HCT116 (cell line): ENCODE measurements at regions not wholly inside any gene's neighbourhood (a gene's known extent, or its start where the extent isn't known, plus 50 kb on each side); places are given as distances from the start of the nearest gene placed in this dataset.

Source experiments
- CEBPB ChIP-seq: IDR thresholded peaks from 2 replicates; pipeline ENCODE4 v1.6.1; 2012; ENCODE audit warnings: low read depth
- EZH2 ChIP-seq: fragments of 200-600 bp; sonication (generic); IDR thresholded peaks from 2 replicates; pipeline ENCODE4 v1.6.1; 2017; ENCODE audit warnings: antibody characterized with exemption, mixed run types
- EZH2phosphoT487 ChIP-seq: fragments of 200-600 bp; IDR thresholded peaks from 2 replicates; pipeline ENCODE4 v1.6.1; 2018; ENCODE audit warnings: antibody characterized with exemption, borderline replicate concordance
- POLR2A ChIP-seq: IDR thresholded peaks from 2 replicates; pipeline ENCODE4 v1.7.0; 2011; ENCODE audit warnings: borderline replicate concordance; ENCODE audit not compliant: insufficient read depth, insufficient read length; ENCODE audit errors: extremely low read depth
- POLR2AphosphoS5 ChIP-seq: IDR thresholded peaks from 2 replicates; pipeline ENCODE4 v1.6.1; 2011; ENCODE audit warnings: mild to moderate bottlenecking, low read depth, low read length, moderate library complexity
- RAD21 ChIP-seq: IDR thresholded peaks from 2 replicates; pipeline ENCODE4 v1.6.1; 2012; ENCODE audit warnings: low read depth, mild to moderate bottlenecking
- ZFX ChIP-seq: fragments of 450-650 bp; IDR thresholded peaks from 2 replicates; pipeline ENCODE4 v1.6.1; 2017
- TF ChIP-seq, protein P1 (sequence below), 3 experiments: fragments of 200-600 bp in 1 of 3; sonication (generic) in 1 of 3; IDR thresholded peaks in 2 of 3; conservative IDR thresholded peaks in 1 of 3; 2 replicates each; pipeline ENCODE4 v1.5.1; 2012 to 2017; ENCODE audit warnings: low read depth in 2 of 3, low read length in 2 of 3, antibody characterized with exemption in 1 of 3, borderline replicate concordance in 1 of 3, control low read depth in 1 of 3, mild to moderate bottlenecking in 1 of 3, mixed read lengths in 1 of 3, mixed run types in 1 of 3, moderate library complexity in 1 of 3; ENCODE audit not compliant: insufficient read depth in 1 of 3

DNA sequence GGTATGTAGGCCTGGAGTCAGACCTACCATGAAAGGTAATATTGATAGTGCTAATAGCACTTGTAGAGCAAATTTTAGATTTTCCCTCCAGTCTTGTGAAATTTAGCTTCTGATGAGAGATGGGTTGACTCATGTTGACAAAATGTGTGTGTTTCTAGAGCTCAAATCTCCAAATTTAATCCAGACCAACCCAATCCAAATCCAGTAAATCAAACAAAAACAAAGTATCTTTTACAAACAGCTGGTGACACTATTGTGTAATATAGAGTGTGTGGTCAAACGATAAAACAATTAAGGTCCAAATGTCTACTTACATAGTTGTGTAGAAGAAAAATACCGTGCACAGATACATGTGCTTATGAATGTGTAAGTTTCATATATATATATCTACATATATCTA is 63.4 kb upstream of the KITLG start:
- no peak for TF ChIP-seq EZH2
- TF ChIP-seq, protein P1, sequence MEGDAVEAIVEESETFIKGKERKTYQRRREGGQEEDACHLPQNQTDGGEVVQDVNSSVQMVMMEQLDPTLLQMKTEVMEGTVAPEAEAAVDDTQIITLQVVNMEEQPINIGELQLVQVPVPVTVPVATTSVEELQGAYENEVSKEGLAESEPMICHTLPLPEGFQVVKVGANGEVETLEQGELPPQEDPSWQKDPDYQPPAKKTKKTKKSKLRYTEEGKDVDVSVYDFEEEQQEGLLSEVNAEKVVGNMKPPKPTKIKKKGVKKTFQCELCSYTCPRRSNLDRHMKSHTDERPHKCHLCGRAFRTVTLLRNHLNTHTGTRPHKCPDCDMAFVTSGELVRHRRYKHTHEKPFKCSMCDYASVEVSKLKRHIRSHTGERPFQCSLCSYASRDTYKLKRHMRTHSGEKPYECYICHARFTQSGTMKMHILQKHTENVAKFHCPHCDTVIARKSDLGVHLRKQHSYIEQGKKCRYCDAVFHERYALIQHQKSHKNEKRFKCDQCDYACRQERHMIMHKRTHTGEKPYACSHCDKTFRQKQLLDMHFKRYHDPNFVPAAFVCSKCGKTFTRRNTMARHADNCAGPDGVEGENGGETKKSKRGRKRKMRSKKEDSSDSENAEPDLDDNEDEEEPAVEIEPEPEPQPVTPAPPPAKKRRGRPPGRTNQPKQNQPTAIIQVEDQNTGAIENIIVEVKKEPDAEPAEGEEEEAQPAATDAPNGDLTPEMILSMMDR (IDR thresholded peaks at IDR 0.05 in 2 of 3, conservative IDR thresholded peaks at IDR 0.05 in 1 of 3; ENCODE audit: borderline replicate concordance in 1 of 3, insufficient read depth in 1 of 3, low read depth in 2 of 3, low read length in 2 of 3): no peak
- TF ChIP-seq POLR2A: no peak
- no peak for TF ChIP-seq POLR2AphosphoS5
- no peak for TF ChIP-seq ZFX
- no peak for TF ChIP-seq EZH2phosphoT487
- no peak for TF ChIP-seq CEBPB
- TF ChIP-seq RAD21: no peak
